Panc1 (cell line): ENCODE measurements at regions not wholly inside any gene's neighbourhood (a gene's known extent, or its start where the extent isn't known, plus 50 kb on each side); places are given as distances from the start of the nearest gene placed in this dataset.

Experiments used
- CTCF ChIP-seq: fragments of 450-650 bp; IDR thresholded peaks from 2 replicates; pipeline ENCODE4 v1.5.1; 2017; ENCODE audit warnings: mild to moderate bottlenecking
- REST ChIP-seq, 2 experiments: IDR thresholded peaks; 2 replicates each; pipeline ENCODE4 v1.6.1; 2011 to 2012; ENCODE audit warnings: low read depth in 2 of 2, control low read depth in 1 of 2, low read length in 1 of 2, mild to moderate bottlenecking in 1 of 2, moderate library complexity in 1 of 2; ENCODE audit not compliant: insufficient read depth in 1 of 2
- TCF7L2 ChIP-seq: IDR thresholded peaks from 2 replicates; pipeline ENCODE4 v1.6.1; 2011; ENCODE audit warnings: mild to moderate bottlenecking, low read depth, low read length, inconsistent platforms

- TF ChIP-seq REST (IDR thresholded peaks at IDR 0.05; ENCODE audit: insufficient read depth in 1 of 2, low read depth in 2 of 2, low read length in 1 of 2) (no peak), CTCF (no peak), TCF7L2 (no peak)
These were observed 180.6 kb upstream of the MIR17HG start for GRCh38 chr13:91166714-91167511.
